Heart left ventricle (tissue), 16 donors: ENCODE measurements at regions not wholly inside any gene's neighbourhood (a gene's known extent, or its start where the extent isn't known, plus 50 kb on each side); places are given as distances from the start of the nearest gene placed in this dataset.

Experiments
- ATAC-seq, 4 donors: fragments of 200-7000 bp; cut with Tn5 transposase; one replicate each; pipeline ENCODE4 v1.9.1; 2020 to 2022; ENCODE audit warnings: moderate library complexity in 4 of 4, mild to moderate bottlenecking in 3 of 4, moderate number of reproducible peaks in 1 of 4
- DNase-seq, 5 donors: peaks; one replicate each; pipeline ENCODE4 v3.0.0-alpha.2; 2020
- H3K27ac ChIP-seq, 12 donors: fragments of 200-600 bp; sonication (generic) in 4 of 12; one replicate each; pipeline versions ENCODE4 v1.5.0 to v1.8.0; 2016 to 2022; ENCODE audit warnings: mild to moderate bottlenecking in 2 of 12
- H3K27me3 ChIP-seq, 9 donors: fragments of 200-600 bp; sonication (generic) in 2 of 9; one replicate each; pipeline versions ENCODE4 v1.5.1 to v1.8.0; 2016 to 2022; ENCODE audit warnings: mild to moderate bottlenecking in 3 of 9
- H3K36me3 ChIP-seq, 9 donors: fragments of 200-600 bp; sonication (generic) in 2 of 9; one replicate each; pipeline versions ENCODE4 v1.5.0 to v1.8.0; 2018 to 2022; ENCODE audit warnings: mild to moderate bottlenecking in 2 of 9
- H3K4me1 ChIP-seq, 12 donors: fragments of 200-600 bp; sonication (generic) in 4 of 12; one replicate each; pipeline versions ENCODE4 v1.5.0 to v1.8.0; 2016 to 2022; ENCODE audit warnings: mild to moderate bottlenecking in 3 of 12
- H3K4me3 ChIP-seq, 12 donors: fragments of 200-600 bp; sonication (generic) in 4 of 12; one replicate each; pipeline versions ENCODE4 v1.5.0 to v1.8.0; 2017 to 2022; ENCODE audit warnings: mild to moderate bottlenecking in 9 of 12, moderate library complexity in 4 of 12
- H3K9me3 ChIP-seq, 12 donors: fragments of 200-600 bp; sonication (generic) in 4 of 12; one replicate each; pipeline versions ENCODE4 v1.5.0 to v1.8.0; 2016 to 2022; ENCODE audit warnings: mild to moderate bottlenecking in 1 of 12
- POLR2A ChIP-seq, 2 donors: fragments of 450-650 bp; IDR thresholded peaks; one replicate each; pipeline ENCODE4 v1.6.1; 2017; ENCODE audit warnings: antibody characterized with exemption in 2 of 2, mild to moderate bottlenecking in 2 of 2, moderate library complexity in 2 of 2
- WGBS, 4 donors: extraction: QIAGEN DNeasy Blood & Tissue Kit in 2 of 4; methylation state at CpG; one replicate each; pipeline versions ENCODE4 v1.1.5 to v1.1.7; 2013 to 2018; 5-methylcytosine and 5-hydroxymethylcytosine counted together
- intact Hi-C, 10 donors: fragments of 100-400 bp; cut with DNase I; formaldehyde crosslinking; loops; one replicate each; pipeline versions ENCODE4 v1.11.1 to v1.14.2; 2022
- TF ChIP-seq, protein P1 (sequence below), 12 donors: fragments of 200-600 bp; sonication (generic) in 4 of 12; IDR thresholded peaks; one replicate each; pipeline versions ENCODE4 v1.5.0 to v1.8.0; 2018 to 2022; ENCODE audit warnings: antibody characterized with exemption in 12 of 12, mild to moderate bottlenecking in 5 of 12
- donor health status: ischemic (EF 13 %, LVEDD 7.1; RV severe dilation, severe dysfunction).
- donor health status: healthy with polysubstance abuse.
- donor health status: DM: no; HTN: yes; CAD: no.
- donor health status: DM: no; HTN: no; CAD: no.
- donor health status: ischemic (EF 25% LVEDD 6.9; RV normal size, moderate dysfunction).
- donor health status: ischemic (EF 25% LVEDD 5.7; RV mildly dilated, moderate dysfunction).
- donor health status: healthy.
- donor health status: DM: yes; HTN: yes; CAD: no.
- donor health status: ischemic (EF 35%, LVEDD 5.7; RV mildly dilated, moderate dysfunction).
- donor health status: nonischemic (EF 11% LVEDD 7.7; RV severe dilation, severe dysfunction).
- donor health status: DM: yes; HTN: yes; CAD: no.
- donor health status: PGD.
- donor health status: ischemic (EF 29% LVEDD 5.4; RV normal size, mild dysfunction).
- donor health status: nonischemic (EF 23%, LVEDD 6.1; RV moderate dilation, normal function).

- peaks cover 0 to 42% (median 6%) of the 10 kb centered on the region in 9 donors for H3K27me3 ChIP-seq
- H3K4me1 ChIP-seq, result no peaks in the 10 kb centered on the region
- intact Hi-C loops, result loop anchor here in 1 of 10 donors (10.0 kb wide), 1 partner anchor 126 kb away; no protein-coding TSS in a partner anchor
- H3K36me3 ChIP-seq, result no peaks in the 10 kb centered on the region
- H3K4me3 ChIP-seq, result no peak overlapping the region
- ATAC-seq, result no peak
- 72 to 79% (median 74%) methylated on average over 4 of the region's 4 CpGs for WGBS, 4 donors
- peaks cover 0 to 5% (median 0%) of the 10 kb centered on the region in 12 donors for H3K9me3 ChIP-seq
- DNase-seq, result no peak
- no peak overlapping the region for H3K27ac ChIP-seq
- no peak for TF ChIP-seq POLR2A (IDR thresholded peaks at IDR 0.05)
- TF ChIP-seq, protein P1, sequence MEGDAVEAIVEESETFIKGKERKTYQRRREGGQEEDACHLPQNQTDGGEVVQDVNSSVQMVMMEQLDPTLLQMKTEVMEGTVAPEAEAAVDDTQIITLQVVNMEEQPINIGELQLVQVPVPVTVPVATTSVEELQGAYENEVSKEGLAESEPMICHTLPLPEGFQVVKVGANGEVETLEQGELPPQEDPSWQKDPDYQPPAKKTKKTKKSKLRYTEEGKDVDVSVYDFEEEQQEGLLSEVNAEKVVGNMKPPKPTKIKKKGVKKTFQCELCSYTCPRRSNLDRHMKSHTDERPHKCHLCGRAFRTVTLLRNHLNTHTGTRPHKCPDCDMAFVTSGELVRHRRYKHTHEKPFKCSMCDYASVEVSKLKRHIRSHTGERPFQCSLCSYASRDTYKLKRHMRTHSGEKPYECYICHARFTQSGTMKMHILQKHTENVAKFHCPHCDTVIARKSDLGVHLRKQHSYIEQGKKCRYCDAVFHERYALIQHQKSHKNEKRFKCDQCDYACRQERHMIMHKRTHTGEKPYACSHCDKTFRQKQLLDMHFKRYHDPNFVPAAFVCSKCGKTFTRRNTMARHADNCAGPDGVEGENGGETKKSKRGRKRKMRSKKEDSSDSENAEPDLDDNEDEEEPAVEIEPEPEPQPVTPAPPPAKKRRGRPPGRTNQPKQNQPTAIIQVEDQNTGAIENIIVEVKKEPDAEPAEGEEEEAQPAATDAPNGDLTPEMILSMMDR (IDR thresholded peaks at IDR 0.05), result no peak
Measured at GRCh38 chr15:69881302-69881670, 216.4 kb downstream of the TLE3 start.

- ATAC-seq (no peak), DNase-seq (no peak)
Measured at GRCh38 chr15:69881766-69882165, 216.0 kb downstream of the TLE3 start.

DNA sequence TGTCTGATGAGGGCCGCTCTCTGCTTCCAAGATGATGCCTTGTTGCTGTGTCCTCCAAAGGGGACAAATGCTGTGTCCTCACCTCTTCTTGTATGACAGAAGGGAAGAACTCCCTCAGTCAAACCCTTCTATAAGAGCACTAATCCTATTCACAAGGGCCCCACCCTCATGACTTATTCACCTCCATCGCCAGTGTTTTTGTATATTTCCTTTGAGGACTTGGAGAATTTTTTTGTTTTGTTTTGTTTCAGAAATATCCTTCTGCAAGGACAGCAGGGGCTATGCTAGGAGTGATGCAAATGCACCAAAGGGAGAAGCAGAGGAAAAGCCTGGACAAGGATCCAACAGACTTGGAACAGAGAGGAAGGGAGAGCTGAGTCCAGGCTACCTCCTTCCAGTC, 214.4 kb downstream of the TLE3 start:
- ATAC-seq, result no peak
- H3K9me3 ChIP-seq, result peaks cover 0 to 5% (median 0%) of the 10 kb centered on the region in 12 donors
- WGBS, 4 donors, result 92 to 98% (median 96%) methylated on average over 2 of the region's 2 CpGs
- H3K27ac ChIP-seq, result no peak overlapping the region
- H3K4me3 ChIP-seq, result no peak overlapping the region
- intact Hi-C loops, result loop anchor here in 1 of 10 donors (10.0 kb wide), 1 partner anchor 129 kb away; no protein-coding TSS in a partner anchor
- no peak for TF ChIP-seq POLR2A (IDR thresholded peaks at IDR 0.05)
- TF ChIP-seq, protein P1 (IDR thresholded peaks at IDR 0.05), result no peak
- no peaks in the 10 kb centered on the region for H3K36me3 ChIP-seq
- peaks cover 0 to 54% (median 10%) of the 10 kb centered on the region in 9 donors for H3K27me3 ChIP-seq
- H3K4me1 ChIP-seq, result no peaks in the 10 kb centered on the region
- DNase-seq, result no peak

More at GRCh38 chr15:69881766-69882165, 216.0 kb downstream of the TLE3 start:
- H3K27ac ChIP-seq, result no peak overlapping the region
- H3K36me3 ChIP-seq, result no peaks in the 10 kb centered on the region
- TF ChIP-seq, protein P1 (IDR thresholded peaks at IDR 0.05), result no peak
- TF ChIP-seq POLR2A (IDR thresholded peaks at IDR 0.05), result no peak
- no peaks in the 10 kb centered on the region for H3K4me1 ChIP-seq
- H3K27me3 ChIP-seq, result peaks cover 0 to 46% (median 6%) of the 10 kb centered on the region in 9 donors
- peaks cover 0 to 5% (median 0%) of the 10 kb centered on the region in 12 donors for H3K9me3 ChIP-seq
- WGBS, 4 donors, result 41 to 49% (median 42%) methylated on average over 10 of the region's 10 CpGs
- H3K4me3 ChIP-seq, result no peak overlapping the region
- intact Hi-C loops, result loop anchor here in 1 of 10 donors (10.0 kb wide), 1 partner anchor 127 kb away; no protein-coding TSS in a partner anchor

DNA sequence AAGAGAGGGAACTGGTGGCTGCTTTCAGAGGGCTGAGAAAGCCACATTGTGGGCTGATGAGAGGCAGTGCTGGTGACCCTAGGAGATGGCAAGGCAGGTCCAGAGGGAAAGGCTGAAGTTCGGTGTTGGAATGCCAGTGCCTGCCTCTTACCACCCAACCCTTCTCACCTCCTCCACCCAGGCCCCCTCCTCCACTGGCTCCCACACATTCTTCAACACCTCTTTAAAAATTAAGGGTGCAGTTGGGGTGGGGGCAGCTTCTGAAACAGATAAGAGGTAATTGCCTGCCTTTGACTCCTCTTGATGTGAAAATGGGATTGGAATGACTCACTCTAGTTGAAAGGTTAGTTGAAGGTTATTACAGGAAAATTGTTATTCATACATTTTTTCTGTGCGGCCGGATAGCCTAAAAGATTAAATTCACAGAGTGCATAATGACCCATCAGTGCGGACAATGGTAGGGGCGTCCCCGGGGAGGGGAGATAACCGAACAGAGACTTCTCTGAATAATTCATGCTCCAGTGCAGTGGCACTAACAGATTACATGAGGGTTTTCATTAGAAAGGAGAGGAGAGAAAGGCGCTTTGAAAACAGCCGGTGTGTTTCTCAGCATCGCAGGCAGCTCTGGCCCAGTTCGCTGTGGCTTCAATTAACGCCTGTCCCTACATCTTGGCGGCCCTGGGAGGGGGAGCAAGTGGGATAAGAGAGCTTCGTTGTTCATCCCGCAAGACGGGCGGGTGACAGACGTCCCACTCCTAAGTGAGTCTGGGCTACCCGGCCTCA, 212.4 kb downstream of the TLE3 start:
- H3K27ac ChIP-seq, result no peak overlapping the region
- H3K4me1 ChIP-seq, result no peaks in the 10 kb centered on the region
- H3K27me3 ChIP-seq, result peaks cover 0 to 54% (median 10%) of the 10 kb centered on the region in 9 donors
- ATAC-seq (no peak), DNase-seq (no peak)
- WGBS, 4 donors, result 23 to 35% (median 27%) methylated on average over 19 of the region's 19 CpGs
- intact Hi-C loops, result loop anchor here in 1 of 10 donors (10.0 kb wide), 1 partner anchor 131 kb away; no protein-coding TSS in a partner anchor
- H3K9me3 ChIP-seq, result peaks cover 0 to 5% (median 0%) of the 10 kb centered on the region in 12 donors
- no peak for TF ChIP-seq POLR2A (IDR thresholded peaks at IDR 0.05)
- TF ChIP-seq, protein P1 (IDR thresholded peaks at IDR 0.05), result no peak
- H3K4me3 ChIP-seq, result no peak overlapping the region
- no peaks in the 10 kb centered on the region for H3K36me3 ChIP-seq
